AG10803 (cell line): ENCODE measurements at regions not wholly inside any gene's neighbourhood (a gene's known extent, or its start where the extent isn't known, plus 50 kb on each side); places are given as distances from the start of the nearest gene placed in this dataset.
"Not testable (repeated sequence)": the region's sequence is repeated elsewhere in the genome, so short reads cannot be mapped to it uniquely, and the experiment has no call there.

Experiments used
- DNase-seq: peaks from one replicate; pipeline ENCODE4 v3.0.0; 2010; ENCODE audit warnings: low read depth
- H3K4me3 ChIP-seq: 2 replicates; pipeline ENCODE4 v1.5.1; 2011; ENCODE audit warnings: mild to moderate bottlenecking, low read length, control low read depth
- TF ChIP-seq, protein P1 (sequence below): conservative IDR thresholded peaks from 2 replicates; pipeline ENCODE4 v1.5.1; 2011; ENCODE audit warnings: mild to moderate bottlenecking, low read length, control low read depth, inconsistent platforms

DNA sequence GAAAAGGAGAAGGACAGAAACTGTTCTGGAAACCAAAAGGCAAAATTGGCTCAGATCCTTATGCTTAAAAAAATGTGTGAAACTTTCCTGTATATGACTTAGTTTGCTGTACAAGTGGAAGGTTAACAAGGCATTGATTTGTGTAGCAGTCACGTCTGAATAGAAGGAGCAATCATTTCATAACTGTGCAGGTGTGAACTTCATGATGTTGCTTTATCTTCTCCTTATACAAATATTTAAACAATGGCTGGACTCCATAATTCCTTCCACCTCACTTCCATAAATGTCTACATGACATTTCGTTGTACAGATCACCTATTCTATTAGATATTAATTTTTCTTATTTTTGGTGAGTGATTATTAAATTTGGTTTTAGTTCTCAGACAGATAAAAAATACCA, 382.7 kb upstream of the NPAP1 start:
- DNase-seq = no peak
- no peak overlapping the region for H3K4me3 ChIP-seq
- TF ChIP-seq, protein P1, sequence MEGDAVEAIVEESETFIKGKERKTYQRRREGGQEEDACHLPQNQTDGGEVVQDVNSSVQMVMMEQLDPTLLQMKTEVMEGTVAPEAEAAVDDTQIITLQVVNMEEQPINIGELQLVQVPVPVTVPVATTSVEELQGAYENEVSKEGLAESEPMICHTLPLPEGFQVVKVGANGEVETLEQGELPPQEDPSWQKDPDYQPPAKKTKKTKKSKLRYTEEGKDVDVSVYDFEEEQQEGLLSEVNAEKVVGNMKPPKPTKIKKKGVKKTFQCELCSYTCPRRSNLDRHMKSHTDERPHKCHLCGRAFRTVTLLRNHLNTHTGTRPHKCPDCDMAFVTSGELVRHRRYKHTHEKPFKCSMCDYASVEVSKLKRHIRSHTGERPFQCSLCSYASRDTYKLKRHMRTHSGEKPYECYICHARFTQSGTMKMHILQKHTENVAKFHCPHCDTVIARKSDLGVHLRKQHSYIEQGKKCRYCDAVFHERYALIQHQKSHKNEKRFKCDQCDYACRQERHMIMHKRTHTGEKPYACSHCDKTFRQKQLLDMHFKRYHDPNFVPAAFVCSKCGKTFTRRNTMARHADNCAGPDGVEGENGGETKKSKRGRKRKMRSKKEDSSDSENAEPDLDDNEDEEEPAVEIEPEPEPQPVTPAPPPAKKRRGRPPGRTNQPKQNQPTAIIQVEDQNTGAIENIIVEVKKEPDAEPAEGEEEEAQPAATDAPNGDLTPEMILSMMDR = no peak

DNA sequence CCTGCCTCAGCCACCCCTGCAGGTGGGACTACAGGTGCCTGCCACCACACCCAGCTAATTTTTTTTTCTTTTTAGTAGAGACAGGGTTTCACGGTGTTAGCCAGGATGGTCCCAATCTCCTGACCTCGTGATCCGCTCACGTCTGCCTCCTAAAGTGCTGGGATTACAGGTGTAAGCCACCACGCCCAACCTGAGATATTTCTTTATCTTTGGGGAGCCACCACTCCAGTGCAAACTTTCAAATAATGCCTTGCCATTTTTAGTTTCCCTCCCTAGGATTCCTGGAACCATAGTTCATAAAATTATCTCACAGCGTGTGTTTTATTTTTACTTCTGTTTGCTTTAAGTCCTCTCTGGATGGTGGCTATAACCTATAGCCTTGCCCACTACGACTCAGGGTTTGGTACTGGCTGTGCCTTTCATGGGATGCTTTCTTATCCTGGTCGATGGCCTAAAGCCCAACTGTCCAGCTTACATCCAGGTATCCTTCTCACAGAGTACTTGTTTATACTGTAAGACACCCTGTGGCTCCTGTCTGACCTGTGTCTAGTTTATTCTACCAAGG, 374.7 kb upstream of the NPAP1 start:
- not testable (repeated sequence) for DNase-seq

DNA sequence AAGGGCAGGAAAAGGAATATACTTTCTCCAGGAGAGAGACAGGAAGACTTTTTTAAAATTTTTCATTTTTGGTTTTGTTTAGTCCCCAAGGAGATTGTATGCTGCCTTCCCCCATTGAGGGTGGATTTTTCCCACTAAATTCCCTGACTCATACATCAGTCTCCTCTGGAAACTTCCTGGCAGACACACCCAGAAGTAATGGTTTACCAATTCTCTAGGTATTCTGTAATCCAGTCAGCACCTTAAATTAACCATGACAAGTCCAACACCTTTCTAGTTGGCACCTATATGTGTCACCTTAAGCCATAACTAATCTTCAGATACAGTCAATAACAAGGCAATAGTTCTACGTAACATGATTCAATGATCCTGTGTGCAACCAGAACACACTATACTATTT, 373.6 kb upstream of the NPAP1 start:
- DNase-seq, H3K4me3 ChIP-seq: not testable (repeated sequence)

More for the DNA sequence above, 374.7 kb upstream of the NPAP1 start:
- H3K4me3 ChIP-seq = not testable (repeated sequence)

DNA sequence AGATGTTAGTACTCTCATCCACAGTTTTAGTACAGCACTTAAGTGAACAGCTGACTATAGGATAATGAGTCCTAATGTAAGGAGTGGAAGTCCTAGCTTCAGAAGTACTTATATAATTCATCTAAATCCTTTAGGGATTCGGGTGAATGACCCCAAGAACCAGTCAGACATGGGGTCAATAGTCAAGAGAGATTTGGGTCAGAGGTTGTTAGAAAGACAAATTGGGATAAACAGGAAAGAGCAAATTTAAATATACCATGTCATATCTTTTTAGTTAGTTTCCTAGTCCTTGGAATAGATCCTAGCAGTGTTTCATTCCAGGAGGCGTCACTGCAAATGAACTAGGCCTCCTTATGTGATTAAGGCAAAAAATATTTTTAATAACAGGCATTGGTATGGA, 370.8 kb upstream of the NPAP1 start:
- H3K4me3 ChIP-seq = not testable (repeated sequence)

DNA sequence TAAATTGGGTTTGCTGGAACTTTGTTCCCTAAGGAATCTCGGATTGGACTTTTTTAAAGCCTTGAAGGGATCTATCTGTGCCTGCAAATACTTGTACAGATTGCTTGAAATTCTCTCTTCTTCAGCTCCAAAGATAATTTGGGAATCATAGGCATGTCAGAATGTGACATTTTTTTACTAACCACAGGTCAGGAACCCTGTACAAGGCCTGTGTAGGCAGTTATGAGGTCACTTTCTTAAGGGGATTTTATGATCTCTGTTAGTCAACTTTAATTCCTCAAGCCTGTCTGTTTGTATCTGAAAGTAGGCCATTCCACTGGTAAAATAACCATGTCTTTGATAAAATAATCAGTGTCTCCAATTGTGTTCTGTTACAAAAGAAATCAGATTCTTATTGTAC, 369.9 kb upstream of the NPAP1 start:
- not testable (repeated sequence) for H3K4me3 ChIP-seq, DNase-seq

More for the DNA sequence above, 370.8 kb upstream of the NPAP1 start:
- not testable (repeated sequence) for DNase-seq

DNA sequence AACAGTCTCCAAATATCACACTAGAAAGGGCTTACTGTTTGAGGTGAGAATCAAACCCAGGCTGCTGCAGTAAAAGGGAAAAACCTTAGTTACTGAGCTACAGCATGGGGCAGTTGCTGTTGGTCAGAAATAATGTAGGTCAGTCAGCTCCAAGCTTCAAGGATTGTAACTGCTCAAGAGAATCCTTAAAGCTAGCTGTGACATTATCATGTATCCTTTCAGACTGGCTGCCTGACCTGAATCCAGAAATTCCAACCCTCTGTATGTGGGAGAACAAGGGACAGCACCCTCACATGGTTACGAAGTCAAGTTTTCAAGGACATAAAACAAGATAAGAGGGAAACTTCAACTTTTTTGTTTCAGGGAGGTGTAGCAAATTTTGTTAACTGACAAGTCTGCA, 365.9 kb upstream of the NPAP1 start:
- not testable (repeated sequence) for H3K4me3 ChIP-seq, DNase-seq

DNA sequence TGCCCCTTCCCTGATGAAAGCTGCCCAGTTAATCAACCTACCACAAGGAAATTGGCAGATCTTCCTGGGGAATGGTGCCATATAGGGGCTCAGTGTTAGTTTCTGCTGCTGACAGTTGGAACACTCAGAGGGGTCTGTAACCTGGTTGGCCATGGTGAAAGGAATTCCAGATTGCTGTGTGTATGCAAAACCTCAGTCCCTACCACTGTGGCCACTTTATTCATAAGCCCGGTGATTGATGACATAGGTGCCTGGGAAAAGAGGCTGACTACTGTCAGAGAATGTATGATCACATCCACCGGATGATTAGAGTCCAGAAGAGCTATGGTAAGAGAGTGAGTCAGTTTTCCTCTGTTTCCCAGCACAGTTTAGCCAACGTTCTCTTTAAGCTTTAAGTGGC, 363.9 kb upstream of the NPAP1 start:
- H3K4me3 ChIP-seq, DNase-seq: not testable (repeated sequence)

DNA sequence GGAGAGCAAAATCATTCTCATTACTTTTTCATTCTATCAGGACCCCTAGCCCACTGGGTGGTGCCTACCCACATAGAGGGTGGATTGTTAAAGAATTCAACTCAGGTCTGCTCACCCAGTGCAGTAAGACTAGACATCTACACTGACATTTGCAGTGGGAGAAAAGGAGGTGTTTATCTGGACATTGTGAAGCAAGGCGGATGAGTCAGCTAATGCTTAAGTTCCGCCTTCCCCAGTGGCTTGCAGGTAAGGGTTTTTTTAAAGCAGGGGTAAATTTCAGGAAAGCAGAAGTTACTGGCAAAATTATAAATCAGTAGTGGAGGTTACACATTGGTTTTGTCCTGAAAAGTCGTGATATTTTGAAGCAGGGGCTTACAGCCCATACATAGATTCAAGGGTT, 359.2 kb upstream of the NPAP1 start:
- not testable (repeated sequence) for DNase-seq, H3K4me3 ChIP-seq

DNA sequence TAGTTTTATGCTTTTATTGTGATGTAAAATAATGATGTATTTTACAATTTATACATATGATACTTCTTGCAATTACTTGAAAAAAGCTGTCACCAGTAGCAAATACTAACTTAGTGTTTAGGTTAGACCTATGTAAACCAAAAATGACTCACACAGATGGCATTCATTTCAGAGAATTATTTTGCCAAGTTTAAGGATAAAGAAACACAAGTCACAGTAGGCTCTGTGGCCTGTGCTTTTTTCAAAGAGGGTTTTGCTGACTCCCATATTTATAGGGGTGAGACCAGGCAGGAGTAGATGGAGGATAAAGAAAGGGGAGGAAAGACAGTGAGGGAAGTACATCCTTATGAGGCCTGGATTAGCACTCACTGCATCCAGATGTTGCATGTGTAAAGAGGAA, 356.6 kb upstream of the NPAP1 start:
- TF ChIP-seq, protein P1 = no peak
- H3K4me3 ChIP-seq = no peak overlapping the region
- no peak for DNase-seq

DNA sequence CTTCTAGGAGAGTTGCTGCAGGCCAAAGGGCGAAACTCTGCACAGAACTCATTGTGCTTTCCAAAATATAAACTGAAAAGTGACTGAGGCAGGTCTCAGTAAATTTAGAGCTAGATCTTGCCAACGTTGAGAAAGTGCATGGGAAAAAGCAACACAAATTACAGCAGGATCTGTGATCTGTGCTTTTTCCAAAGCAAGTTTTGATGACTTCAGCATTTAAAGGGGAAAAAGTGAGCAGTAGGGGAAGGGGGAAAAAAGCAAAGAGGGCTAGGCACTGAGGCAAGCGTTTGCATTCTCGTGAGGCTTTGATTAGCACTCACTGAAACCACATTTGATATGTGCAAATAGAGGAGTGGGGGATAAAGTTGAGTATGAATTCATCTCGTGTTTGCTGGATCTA, 351.5 kb upstream of the NPAP1 start:
- not testable (repeated sequence) for DNase-seq, H3K4me3 ChIP-seq

DNA sequence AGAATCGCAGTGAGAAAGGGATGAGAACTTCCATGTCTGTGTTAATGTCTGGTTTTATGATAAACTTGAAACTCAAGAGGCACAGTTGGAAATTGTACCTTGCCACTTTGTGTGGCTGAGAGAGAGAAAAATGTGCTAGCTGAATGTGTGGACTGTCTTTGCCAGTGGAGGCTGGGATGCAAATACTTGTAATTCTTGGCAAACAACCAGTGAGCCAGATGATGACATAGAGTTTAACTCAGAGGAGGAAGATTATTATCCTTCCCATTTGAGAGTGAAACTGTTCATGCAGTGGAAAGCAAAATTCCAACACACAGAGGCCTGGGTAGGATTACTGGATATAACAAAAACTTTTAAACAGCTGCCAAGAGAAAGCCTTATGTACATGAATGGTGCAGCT, 349.1 kb upstream of the NPAP1 start:
- not testable (repeated sequence) for DNase-seq, H3K4me3 ChIP-seq

DNA sequence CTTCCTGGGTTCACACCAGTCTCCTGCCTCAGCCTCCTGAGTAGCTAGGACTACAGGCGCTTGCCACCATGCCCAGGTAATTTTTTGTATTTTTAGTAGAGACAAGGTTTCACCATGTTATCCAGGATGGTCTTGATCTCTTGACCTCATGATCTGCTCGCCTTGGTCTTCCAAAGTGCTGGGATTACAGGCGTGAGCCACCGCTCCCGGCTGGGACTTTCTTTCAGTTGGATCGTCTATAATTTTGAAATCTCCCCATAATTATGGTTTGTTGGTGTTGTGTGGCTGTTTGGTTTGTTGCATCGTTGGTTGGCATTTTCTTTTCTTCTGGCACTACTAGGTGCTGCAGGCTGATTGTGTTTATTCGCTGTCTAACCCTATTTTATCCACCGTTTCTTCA, 343.6 kb upstream of the NPAP1 start:
- not testable (repeated sequence) for DNase-seq, H3K4me3 ChIP-seq

DNA sequence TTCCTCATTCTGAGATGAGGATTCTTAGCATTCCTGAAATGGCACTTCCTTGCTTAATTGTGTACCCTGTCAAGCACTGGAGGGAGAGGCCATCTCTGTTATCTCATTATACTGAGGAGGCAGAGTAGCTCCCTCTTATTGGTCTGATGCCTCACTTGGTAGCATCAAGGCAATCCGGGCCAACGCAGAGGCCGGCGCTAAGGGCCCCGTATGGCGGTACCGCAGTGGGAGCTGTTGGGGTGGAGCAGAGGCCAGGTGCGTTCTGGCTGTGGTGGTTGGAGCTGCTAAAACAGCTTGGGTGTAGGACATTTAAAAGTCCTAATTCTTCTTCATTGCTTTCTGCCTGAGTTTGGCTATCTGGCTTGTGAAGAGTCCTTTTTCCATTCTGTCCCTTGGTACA, 333.7 kb upstream of the NPAP1 start:
- not testable (repeated sequence) for H3K4me3 ChIP-seq, DNase-seq

DNA sequence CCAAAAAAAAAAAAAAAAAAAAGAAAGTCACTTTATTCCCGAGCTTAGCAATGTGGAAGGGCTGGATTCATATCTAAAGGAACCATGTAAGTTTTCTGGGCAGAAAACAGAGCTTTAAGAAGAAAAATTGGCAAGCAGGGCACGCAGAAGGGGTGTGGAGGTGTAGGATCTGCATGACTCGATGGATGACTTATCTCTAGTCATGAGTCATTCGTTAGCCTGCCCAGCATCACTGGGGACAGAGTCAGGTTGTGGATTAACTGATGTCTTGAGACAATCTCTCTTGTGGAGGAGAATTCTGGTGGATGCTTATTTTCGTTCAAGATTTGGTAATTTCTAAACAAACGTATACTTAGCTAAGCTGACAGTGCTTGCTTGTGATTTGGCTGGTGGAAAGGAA, 322.8 kb upstream of the NPAP1 start:
- not testable (repeated sequence) for DNase-seq, H3K4me3 ChIP-seq

DNA sequence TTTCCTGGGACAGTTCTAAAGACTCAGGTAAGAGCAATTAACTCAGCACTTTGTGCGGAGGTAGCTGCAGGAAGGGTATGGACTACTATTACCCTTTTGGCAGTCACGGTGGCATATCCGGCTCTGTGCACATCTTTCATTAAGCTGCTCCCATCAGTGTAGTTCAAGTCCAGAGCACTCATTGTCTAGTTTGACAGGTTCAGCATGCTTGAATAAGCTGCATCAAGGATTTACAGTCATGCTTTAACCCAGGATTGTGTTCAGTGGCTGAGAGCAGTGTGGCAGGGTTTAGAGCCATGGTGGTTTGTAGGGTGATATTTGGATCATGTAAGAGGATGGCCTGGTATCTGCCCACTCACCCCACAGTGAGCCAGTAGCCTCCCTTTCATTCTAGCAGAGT, 294.5 kb upstream of the NPAP1 start:
- not testable (repeated sequence) for DNase-seq, H3K4me3 ChIP-seq

DNA sequence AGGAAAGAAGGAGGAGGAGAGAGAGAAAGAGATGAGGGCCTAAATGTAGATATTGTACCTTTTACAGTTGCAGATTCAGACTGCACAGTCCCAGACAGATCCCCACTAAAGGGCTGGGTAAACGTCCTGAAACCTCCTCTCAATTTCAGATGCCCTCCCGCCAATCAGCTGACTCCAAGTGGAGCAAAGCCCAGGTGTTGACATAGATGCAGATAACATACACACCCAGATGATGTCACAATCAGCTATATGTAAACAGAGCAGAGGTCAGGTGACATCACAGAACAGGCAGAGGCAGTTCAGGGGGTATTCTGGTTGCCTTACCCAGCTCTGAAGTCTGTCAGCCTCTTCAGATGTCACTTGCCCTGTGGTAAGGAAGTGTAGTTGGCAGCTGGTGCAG, 290.3 kb upstream of the NPAP1 start:
- H3K4me3 ChIP-seq, DNase-seq: not testable (repeated sequence)
